NCI-H82 treated with DMSO at 0.1 percent for 48 hours (cell line): ENCODE measurements at regions not wholly inside any gene's neighbourhood (a gene's known extent, or its start where the extent isn't known, plus 50 kb on each side); places are given as distances from the start of the nearest gene placed in this dataset.
"Not testable (repeated sequence)": the region's sequence is repeated elsewhere in the genome, so short reads cannot be mapped to it uniquely, and the experiment has no call there.

Experiments used
- DNase-seq: peaks from one replicate; lab custom pipeline; 2025; ENCODE audit not compliant: unreplicated experiment; lab: John Stamatoyannopoulos, UW

DNA sequence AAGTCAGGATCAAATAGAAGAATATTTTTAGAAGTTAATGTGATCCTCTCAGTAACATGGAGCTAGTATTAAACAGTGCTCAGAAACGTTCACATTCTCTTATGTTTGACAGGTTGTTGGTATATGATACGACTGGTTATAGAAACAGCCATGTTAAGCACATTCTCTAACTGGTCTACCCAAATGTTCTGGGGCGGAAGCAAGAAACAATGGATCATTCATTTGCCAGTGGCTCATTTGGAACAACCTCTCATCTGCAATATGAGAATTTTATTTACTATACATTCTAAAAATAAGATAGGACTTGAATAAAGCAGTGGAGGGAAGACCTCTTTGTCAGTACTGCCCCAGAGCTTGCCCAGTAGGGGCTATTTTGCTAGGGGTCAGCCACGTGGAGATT lies 167.1 kb upstream of the FAM98A start:
- no peak for DNase-seq

DNA sequence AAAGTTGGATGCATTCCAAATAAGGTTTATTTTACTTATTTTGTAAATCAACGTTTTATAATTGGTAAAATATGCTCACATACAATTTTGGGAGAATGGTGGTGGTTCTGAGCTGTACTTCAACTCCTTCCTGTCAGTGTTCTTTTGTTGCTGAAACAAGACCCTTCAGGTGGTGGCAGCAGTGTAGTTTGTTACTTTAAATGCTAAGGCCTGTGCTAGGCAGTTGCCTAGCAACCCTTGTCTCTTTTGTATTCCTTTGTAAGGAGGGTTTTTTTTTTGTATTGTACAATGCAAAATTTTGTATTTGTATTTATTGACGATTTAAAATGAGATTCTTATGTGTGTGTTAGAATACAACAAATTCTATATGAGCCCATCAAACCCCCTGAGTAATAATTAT lies 166.0 kb upstream of the FAM98A start:
- no peak for DNase-seq

DNA sequence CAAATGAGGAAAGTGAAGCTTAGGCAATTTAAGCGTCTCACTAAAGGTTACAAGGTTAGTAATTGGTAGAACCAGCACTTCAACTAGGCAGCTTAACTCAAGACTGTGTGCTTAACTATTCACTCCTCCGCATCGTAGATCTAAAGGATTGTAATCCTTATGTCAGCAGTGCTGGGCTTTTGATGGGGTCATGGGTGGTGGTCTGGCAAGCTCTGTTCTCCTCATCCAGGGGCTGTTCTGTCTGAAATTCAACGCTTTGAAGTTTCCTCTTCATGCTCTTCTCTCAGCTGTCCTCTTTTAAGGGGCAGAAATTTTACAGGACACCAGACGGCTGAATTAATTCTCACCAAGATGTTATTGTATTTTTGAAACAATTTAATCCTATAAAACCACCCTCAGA lies 165.5 kb upstream of the FAM98A start:
- peak; percentile 4 for DNase-seq

DNA sequence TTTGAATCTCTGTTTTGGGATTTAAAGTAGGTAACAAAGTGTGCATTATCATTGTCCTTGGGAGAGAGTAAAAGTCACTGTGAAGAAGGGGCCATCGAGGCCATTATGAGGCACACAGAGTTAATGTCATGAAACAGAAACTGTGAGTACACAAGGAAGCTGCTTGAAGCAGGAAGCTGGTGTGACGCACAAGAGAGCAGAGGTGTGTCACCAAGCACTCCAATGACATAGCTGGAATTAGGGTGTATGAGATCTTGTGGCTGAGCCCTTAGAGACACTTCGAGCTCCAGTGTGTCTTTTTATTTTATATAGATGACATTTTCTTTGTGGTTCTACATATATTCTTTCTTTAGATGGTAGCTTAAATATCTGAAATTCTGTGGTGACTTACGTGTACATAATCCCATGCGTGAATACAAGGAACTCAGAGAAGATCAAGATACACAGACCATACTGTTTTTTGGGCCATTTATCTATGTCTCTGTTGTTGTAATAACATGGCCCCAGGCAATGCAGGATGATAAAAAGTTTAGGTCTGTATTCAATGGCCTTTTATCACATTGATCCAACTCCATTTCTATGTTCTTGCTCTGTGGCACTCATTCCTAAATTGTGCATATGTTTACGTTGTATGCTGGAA lies 164.7 kb upstream of the FAM98A start:
- no peak for DNase-seq

DNA sequence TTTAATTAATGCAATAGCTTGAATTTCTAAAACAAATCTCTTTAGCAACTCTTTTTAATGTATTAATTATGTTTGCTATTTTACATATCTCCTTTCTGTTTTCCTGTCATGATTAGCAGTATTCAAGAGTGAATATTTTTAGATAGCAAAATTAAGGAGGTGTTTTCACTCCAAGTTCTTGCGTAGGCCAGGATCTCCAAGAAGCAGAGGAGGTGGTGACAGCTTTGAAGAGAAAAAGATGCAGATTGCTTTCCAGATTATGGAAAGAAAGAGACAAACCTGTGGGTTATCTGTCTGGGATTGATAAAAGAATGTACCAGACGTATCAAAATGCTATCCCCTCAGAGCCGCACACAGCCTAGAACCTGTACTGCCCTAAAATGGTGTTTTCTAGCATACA lies 163.5 kb upstream of the FAM98A start:
- DNase-seq = no peak

DNA sequence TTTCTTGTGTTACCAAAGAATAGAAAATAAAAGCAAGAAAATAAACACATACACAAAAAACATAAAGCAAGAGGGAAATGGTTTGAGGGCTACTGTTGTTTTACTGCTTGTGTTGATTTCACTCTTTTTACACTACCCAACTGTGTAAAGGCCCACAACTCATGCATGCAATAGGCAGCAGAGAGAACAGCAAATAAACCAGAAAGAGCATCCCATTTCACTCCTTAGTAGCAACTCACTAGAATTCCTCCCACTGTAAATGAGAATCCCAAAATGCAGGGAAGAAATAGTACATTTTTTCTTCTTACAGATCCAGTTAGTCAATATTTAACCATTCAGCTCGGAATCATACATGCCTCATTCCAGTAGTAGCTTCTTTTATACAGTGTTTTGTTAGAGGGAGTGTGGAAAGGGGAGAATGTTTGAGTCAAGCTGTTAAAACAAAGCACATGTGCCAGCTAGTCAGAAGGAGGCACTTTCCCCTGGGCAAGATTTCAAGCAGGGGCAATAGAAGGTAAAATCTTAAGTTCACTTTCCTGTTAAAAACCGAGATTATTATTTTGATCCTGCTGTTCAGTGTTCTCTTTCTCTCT lies 147.2 kb upstream of the FAM98A start:
- DNase-seq = no peak

DNA sequence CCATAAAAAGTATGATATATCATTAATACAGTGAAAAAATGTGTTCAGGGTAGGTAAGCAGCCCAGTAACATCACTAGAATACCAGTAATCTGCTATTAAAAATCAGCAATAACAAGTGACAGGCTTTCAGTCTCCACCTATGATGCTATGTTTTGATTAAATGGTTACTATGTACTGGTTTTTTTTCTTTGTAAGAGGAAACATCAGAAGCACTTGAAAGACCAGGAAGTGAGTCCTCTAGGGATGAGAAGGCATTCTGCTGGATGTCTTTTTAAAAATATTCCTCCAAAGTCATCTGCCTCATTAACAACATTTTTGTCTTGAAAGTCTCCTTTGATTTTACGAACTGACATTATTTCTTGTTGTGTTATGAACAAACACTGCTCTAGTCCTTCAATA lies 136.0 kb upstream of the FAM98A start:
- DNase-seq = no peak

DNA sequence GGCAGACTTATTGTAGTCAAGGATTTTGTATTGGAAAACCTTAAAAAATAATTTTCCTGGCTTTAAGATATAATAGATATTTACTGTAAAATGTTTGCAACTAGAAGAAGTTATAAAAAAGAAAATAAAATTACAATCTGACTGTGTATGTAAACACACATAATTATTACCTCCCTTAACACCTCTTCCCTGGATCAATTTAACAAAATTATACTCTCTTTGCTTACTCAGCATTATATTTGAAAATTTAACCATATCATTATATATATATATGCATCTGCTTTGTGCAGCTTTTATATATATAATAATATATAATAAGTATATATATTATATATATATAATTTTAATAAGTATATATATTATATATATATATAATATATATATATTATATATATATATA lies 131.7 kb upstream of the FAM98A start:
- DNase-seq = no peak

DNA sequence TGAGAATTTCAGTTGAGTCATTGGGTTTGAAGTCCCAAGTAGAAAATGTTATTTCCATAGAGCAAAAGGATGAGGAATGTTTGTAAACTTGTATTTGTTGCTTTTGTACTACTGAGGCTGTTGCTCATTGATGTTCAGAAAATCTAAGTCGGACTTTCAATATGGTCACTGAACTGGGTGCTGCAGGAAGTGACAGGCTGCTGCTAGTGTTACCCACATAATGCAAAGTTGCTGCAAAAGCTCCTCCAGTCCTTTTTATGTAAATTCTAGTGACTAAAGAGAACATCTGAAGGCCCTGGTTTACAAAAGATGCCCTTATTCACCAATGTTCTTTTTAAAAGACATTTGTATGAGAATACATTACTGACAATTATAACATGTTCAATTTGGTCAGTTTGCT lies 131.1 kb upstream of the FAM98A start:
- no peak for DNase-seq

DNA sequence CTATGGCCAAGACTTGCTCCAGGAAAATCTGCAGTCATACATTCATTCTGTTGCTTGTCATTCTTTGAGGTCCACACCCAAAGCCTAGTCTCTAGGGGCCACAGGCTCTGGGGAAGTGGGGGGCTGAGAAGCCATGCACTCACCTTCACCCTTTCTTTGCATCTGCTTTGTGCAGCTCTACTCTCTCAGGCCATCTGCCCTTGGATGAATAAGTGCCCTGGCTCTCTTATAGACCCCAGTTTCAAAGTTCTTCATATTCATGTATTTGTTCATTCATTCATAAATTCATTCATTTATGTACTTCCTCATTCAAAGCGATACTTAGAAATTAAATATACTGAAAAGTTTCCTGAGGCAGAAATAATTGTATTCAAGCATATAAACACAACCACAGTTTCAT lies 130.3 kb upstream of the FAM98A start:
- no peak for DNase-seq

DNA sequence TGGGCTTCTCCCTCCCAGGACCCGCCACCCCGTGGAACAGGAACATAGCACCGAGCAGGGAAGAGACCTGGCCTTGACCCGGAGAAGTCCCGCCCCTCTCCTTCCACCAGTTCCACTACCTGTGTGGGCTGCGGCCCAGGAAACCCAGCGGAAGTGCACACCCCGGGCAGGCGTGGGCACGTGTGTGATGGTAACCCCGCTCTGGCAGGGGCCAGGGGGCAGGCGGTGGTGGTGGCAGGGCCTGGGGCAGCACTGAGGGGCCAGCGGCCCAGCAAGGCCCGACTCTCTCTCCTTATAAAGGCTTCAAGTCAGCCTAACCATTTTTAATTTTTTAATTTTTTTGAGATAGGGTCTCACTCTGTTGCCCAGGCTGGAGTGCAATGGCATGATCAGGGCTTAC lies 129.0 kb upstream of the FAM98A start:
- DNase-seq = no peak

DNA sequence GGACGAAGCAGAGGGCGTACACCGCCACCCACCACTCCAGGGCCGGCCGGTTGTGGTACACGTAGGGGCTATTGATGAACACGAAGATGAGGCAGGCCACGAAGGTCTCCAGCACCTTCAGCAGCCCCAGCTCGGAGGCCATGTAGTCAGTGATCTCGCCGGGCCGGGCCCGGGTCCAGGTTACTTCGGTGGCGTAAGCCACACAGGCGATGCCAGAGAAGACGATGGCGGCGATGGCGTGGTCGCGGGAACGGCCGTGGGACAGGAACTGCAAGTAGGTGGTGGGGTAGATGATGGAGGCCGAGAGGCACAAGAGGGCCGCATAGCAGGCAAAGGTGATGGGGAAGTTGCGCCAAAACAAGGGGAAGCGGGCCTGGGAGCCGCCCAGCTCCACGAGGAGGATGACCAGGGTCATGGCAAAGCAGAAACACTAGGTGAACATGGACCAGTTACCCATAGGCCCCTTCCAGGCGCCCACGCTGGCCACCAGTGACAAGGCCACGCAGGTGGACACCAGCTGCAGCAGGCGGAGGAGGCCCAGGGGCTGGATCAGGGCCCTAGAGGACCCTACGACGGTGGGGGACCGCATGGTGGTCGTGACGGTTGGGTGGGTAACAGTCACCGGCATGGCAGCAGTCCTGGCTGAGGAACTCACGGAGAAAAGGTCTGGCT lies 128.4 kb upstream of the FAM98A start:
- DNase-seq = no peak

DNA sequence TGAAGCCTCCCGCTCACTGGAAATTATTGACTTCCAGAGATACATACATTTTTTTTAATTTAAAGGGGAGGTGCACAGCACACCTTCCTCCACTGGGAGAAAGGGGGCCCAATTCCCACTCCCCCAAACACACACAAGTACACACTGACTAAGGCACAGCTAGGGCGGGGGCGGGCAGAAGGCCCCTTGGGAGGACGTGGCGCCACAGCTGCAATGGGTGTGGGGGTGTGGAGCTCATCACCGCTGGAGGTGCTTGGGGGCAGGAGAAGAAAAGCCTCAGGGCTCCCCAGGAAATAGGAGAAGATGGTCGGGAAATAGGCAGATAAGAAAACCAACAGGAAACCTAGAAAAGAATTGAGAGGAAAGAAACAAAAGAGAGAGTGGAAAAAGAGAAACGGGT lies 127.3 kb upstream of the FAM98A start:
- no peak for DNase-seq

DNA sequence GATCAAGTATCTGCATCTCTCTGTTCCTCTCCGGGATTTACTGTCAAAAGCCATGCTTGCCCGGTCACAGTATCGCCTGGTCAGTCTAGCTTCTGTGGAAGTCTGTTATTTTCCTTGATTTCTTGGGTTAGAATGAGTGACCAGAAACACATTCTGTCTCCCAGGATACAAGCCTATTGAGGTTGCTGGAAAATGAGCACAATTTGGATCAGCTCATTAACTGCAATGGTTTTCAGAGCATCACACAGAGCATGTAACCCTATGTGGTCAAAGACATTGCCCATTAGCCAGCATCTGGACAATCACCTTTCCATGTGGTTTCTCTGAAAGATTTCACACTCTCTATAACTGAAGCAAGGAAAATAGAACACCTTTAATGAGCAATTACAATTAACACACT lies 124.2 kb upstream of the FAM98A start:
- DNase-seq = no peak

DNA sequence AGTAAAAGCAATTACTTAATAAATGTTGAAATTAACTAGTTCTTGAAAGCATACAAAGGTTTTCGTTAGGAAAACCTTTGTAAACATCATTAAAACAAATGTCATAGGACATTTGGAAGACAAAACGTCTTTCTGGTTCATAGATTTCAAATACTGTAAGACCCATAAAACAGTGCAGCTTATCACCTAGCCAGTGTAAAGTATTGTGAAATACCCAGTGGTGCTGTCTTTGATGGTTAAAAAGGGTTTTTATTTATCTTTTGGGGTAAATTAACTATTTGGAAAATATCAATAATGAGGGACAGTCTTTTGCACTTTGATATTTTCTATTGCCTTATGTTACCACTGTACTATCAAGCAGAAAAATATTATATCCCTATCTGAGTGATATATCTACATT lies 120.0 kb upstream of the FAM98A start:
- DNase-seq = no peak

DNA sequence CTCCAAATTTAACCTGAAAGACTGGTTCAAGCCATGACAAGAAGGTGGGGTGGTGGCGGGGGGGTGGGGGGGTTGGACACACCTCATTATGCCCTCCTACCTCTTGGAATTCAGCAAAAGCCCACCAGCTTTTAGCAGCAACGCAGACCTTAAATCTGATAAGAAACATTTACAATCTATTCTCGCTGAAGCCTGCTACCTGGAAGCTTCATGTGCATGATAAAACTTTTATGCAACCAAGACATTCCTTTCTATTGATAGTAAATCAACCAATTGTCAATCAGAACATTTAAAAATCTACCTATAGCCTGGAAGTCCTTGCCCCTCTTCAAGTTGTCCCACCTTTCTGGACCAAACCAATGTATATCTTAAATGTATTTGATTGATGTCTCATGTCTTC lies 113.6 kb upstream of the FAM98A start:
- DNase-seq = no peak

DNA sequence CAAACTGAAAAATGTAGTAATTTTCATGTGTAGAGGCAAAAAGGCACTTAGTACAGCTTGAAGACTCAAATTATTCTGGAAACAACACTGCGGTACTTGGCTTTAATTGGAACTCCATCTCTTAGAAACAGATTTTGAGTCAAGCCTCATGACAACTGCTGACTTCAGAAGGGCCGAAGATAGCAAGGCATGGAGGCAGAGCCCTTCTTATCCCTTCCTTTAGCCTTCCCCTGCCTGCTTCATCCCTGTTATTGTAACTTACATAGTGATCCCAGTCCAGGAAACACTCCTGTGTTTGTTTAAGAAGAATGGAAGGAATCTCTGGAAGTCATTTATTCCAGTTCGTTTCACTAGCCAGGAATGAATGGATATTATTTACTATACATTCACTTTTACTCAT lies 110.9 kb upstream of the FAM98A start:
- no peak for DNase-seq

DNA sequence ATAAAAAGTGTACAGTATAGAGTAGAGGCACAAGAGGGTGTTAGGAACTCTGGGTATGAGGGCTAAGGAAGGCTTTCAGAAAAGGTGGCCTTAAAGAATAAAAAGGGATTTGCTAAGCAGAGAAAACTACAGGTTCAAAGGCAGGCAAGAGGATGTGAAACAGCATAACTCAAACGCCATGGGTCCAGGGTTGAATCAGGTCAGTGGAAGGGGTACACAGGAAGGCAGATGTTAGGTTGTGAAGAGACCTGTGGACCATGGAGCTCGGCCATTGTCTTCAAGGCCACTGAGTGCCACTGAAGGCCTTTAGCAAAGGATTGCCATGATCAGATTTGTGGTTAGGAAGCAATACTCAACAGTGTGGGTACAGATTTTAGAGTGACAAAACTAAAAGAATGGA lies 108.2 kb upstream of the FAM98A start:
- no peak for DNase-seq

DNA sequence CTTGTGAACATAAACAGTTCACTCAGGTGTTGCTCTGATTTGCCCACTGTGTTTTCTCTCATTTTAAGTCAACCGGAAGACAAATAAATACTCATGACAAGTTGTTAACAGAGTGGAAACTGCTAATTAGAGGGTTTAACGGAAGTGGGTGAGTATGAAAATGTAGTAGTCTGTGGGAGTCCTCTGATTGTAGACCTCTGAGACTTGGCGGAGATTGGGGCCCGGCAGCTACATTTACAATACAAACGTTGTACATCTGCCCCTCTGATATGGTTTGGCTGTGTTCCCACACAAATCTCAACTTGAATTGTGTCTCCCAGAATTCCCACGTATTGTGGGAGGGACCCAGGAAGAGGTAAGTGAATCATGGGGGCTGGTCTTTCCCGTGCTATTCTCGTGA lies 107.3 kb upstream of the FAM98A start:
- DNase-seq = no peak

DNA sequence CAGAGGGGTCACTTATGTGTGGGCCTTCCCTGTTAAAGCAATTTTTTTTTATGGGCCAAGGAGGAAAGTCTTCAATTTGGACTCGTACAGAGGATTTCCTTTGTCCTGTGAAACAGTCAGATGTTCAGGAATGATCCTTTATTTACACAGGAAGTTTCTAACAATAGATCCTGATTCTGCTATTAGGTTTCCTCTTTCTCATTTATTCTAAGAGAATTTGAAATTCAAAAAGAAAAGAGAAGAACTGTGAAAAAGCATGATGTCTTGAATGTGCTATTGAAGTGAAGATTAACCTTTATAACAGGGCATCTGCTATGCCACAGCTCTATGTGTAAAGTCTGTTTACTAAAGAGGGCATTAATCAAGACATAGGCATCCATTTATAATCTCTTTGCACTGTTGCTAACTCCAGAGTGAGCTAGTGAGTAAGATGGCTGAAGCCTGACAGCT lies 105.3 kb upstream of the FAM98A start:
- DNase-seq = peak; percentile 35

DNA sequence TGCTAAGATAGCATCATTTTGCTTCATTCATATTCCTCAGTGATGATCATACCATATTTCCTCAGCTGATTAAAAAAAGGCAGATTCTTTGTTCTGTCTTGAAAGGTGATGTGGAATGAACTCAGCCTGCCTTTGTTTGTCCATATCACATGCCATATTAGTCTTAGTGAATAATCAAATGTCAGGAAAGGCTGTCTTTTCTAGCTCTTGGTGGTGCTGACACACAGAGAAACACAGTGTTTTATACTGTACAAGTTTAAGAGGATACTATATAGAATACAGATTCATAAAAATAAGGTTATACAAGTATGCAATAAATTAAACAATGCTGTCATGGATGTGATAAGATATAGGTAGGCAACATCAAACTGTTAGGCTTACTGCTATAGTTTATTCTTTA lies 97.1 kb upstream of the FAM98A start:
- DNase-seq = no peak

DNA sequence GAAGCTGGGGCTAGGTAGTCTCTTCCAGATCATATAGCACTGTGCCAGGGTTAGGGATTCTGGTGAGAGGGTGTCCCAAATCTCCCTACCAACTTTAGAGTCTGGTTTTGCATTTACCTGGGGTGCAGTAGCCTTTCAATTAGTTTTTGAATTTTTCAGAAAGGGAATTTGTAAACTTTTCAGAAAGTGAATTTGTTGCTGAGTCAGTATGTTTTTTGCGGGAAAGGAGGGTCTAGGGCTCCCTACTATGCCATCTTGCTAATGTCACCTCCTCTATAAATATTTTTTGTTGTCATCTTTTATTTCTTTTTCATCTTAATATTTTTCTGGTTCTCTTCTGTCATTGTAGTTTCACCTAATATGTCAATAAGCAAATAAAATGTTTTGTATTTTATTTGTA lies 95.8 kb upstream of the FAM98A start:
- DNase-seq = no peak

DNA sequence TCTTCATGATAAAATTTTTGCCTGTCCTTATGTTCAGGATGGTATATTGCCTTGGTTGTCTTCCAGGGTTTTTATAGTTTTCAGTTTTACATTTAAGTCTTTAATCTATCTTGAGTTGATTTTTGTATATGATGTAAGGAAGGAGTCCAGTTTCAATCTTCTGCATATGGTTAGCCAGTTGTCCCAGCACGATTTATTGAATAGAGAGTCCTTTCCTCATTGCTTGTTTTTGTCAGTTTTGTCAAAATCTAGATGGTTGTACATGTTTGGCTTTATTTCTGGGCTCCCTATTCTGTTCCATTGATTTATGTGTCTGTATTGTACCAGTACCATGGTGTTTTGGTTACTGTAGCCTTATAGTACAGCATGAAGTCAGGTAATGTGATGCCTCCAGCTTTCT lies 91.6 kb upstream of the FAM98A start:
- not testable (repeated sequence) for DNase-seq
